A673 (cell line): ENCODE measurements at regions not wholly inside any gene's neighbourhood (a gene's known extent, or its start where the extent isn't known, plus 50 kb on each side); places are given as distances from the start of the nearest gene placed in this dataset.

Source experiments
- EZH2 ChIP-seq: fragments of 200-600 bp; sonication (generic); IDR thresholded peaks from 2 replicates; pipeline ENCODE4 v1.6.1; 2017; ENCODE audit warnings: borderline replicate concordance, low read depth, mild to moderate bottlenecking, mixed read lengths, antibody characterized with exemption, low read length; ENCODE audit not compliant: poor library complexity, severe bottlenecking
- TF ChIP-seq, protein P1 (sequence below): fragments of 300-800, 200-600 bp; sonication (generic); conservative IDR thresholded peaks from 2 replicates; pipeline ENCODE4 v1.5.1; 2017; ENCODE audit warnings: low read depth, mild to moderate bottlenecking, antibody characterized with exemption, low read length, moderate library complexity, mixed read lengths

DNA sequence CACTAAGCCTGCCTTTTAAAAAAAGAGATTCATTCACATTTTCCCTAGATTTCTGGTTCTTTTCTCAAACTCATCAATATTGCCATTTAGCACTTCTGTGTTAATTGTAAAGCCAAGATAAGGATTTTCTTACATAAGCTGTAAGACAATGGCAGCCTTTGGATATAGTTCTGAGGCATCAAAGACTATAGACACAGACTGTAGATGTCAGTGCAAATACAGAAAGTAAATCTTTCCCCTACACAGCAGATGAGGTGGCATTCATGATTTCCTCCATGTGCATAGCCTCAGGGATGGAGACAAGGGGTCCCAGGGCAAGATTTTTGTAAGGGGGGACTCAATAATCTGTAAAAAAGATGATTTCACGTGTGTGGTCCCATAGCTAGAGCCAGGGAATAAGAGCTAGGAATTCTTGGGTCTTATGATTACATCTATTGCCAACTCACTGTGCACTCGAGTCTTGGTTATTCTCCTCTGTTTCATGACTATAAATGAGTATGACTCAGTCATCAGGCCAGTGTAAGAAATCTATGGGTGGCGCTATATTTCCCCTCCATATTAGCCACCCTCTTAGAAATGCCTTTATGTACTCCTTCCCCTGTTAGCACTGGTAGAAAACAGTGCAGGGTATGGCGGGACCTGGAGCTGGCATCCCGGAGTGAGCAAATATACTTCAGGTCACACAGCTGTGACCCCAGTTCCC is 207.5 kb downstream of the EXOC5 start:
- no peak for TF ChIP-seq EZH2
- TF ChIP-seq, protein P1, sequence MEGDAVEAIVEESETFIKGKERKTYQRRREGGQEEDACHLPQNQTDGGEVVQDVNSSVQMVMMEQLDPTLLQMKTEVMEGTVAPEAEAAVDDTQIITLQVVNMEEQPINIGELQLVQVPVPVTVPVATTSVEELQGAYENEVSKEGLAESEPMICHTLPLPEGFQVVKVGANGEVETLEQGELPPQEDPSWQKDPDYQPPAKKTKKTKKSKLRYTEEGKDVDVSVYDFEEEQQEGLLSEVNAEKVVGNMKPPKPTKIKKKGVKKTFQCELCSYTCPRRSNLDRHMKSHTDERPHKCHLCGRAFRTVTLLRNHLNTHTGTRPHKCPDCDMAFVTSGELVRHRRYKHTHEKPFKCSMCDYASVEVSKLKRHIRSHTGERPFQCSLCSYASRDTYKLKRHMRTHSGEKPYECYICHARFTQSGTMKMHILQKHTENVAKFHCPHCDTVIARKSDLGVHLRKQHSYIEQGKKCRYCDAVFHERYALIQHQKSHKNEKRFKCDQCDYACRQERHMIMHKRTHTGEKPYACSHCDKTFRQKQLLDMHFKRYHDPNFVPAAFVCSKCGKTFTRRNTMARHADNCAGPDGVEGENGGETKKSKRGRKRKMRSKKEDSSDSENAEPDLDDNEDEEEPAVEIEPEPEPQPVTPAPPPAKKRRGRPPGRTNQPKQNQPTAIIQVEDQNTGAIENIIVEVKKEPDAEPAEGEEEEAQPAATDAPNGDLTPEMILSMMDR = 0 out of 2 replicates have a peak, but pooled peaks have one; percentile 10
